ENCODE measurements at regions not wholly inside any gene's neighbourhood (a gene's known extent, or its start where the extent isn't known, plus 50 kb on each side); places are given as distances from the start of the nearest gene placed in this dataset.
"Not testable (repeated sequence)": the region's sequence is repeated elsewhere in the genome, so short reads cannot be mapped to it uniquely, and the experiment has no call there.

- no peak for DNase-seq
Observed at GRCh38 chr3:22334996-22335395, 584.0 kb upstream of the ZNF385D start.

- no peak for DNase-seq
Observed at GRCh38 chr3:22349215-22349851, 598.3 kb upstream of the ZNF385D start.

- no peak for DNase-seq
Observed at GRCh38 chr3:22351806-22352205, 600.8 kb upstream of the ZNF385D start.

- DNase-seq, result no peak
Observed at GRCh38 chr3:22353126-22353525, 602.1 kb upstream of the ZNF385D start.

GRCh38 chr3:22358334-22358733 is 607.3 kb upstream of the ZNF385D start:
- DNase-seq, result no peak

GRCh38 chr3:22360164-22360563 is 609.2 kb upstream of the ZNF385D start:
- no peak for DNase-seq

- no peak for DNase-seq
Observed at GRCh38 chr3:22360970-22361369, 610.0 kb upstream of the ZNF385D start.

- no peak for DNase-seq
Observed at GRCh38 chr3:22361521-22361920, 610.5 kb upstream of the ZNF385D start.

GRCh38 chr3:22364851-22365250 is 613.8 kb upstream of the ZNF385D start:
- DNase-seq, result no peak

GRCh38 chr3:22366781-22367180 is 615.8 kb upstream of the ZNF385D start:
- DNase-seq, result no peak

GRCh38 chr3:22371036-22371435 is 620.0 kb upstream of the ZNF385D start:
- no peak for DNase-seq

- DNase-seq, result no peak
Observed at GRCh38 chr3:22371607-22372291, 620.7 kb upstream of the ZNF385D start.

GRCh38 chr3:22372292-22373062 is 621.5 kb upstream of the ZNF385D start:
- DNase-seq, result no peak

GRCh38 chr3:22373182-22373581 is 622.2 kb upstream of the ZNF385D start:
- DNase-seq, result no peak

- DNase-seq, result no peak
Observed at GRCh38 chr3:22373827-22374226, 622.8 kb upstream of the ZNF385D start.

- DNase-seq, result no peak
Observed at GRCh38 chr3:22377421-22377820, 626.4 kb upstream of the ZNF385D start.

- no peak for DNase-seq
Observed at GRCh38 chr3:22378869-22379268, 627.9 kb upstream of the ZNF385D start.

- no peak for DNase-seq
Observed at GRCh38 chr3:22380253-22380652, 629.2 kb upstream of the ZNF385D start.

- DNase-seq, result not testable (repeated sequence)
Observed at GRCh38 chr3:22381564-22381963, 630.6 kb upstream of the ZNF385D start.

- no peak for DNase-seq
Observed at GRCh38 chr3:22383285-22383684, 632.3 kb upstream of the ZNF385D start.

- no peak for DNase-seq
Observed at GRCh38 chr3:22386107-22386506, 635.1 kb upstream of the ZNF385D start.

- no peak for DNase-seq
Observed at GRCh38 chr3:22392286-22392685, 641.3 kb upstream of the ZNF385D start.

- no peak for DNase-seq
Observed at GRCh38 chr3:22392859-22393258, 641.8 kb upstream of the ZNF385D start.

GRCh38 chr3:22399566-22399965 is 648.6 kb upstream of the ZNF385D start:
- DNase-seq, result no peak

Measured in NCI-H1092 treated with DMSO at 0.1 percent for 48 hours (cell line).